Activated naive CD4-positive, alpha-beta T cell treated with anti-CD3 and anti-CD28 coated beads, Interleukin-2, amount 50 U/mL, for 72 hours (primary cell): ENCODE measurements at regions not wholly inside any gene's neighbourhood (a gene's known extent, or its start where the extent isn't known, plus 50 kb on each side); places are given as distances from the start of the nearest gene placed in this dataset.

Experiments
- ATAC-seq, 2 donors: fragments of 150-1000 bp; cut with Tn5 transposase; 2 replicates each; pipeline ENCODE4 v1.10.0; 2021; ENCODE audit warnings: mild to moderate bottlenecking in 2 of 2, moderate library complexity in 2 of 2
- DNase-seq, 2 donors: peaks; one replicate each; pipeline ENCODE4 v3.0.0; 2021 to 2022; ENCODE audit warnings: low spot score in 2 of 2
- H3K27ac Mint-ChIP-seq, 2 donors: one replicate each; pipeline ENCODE4 v1.8.0; 2022; ENCODE audit warnings: mild to moderate bottlenecking in 2 of 2, mixed read lengths in 2 of 2
- H3K36me3 Mint-ChIP-seq, 2 donors: one replicate each; pipeline ENCODE4 v1.8.0; 2022; ENCODE audit warnings: mixed read lengths in 2 of 2
- H3K9me3 Mint-ChIP-seq, 2 donors: one replicate each; pipeline ENCODE4 v1.8.0; 2022; ENCODE audit warnings: mixed read lengths in 2 of 2

GRCh38 chr2:106614511-106615291, 127.5 kb downstream of the CD8B2 start:
- Mint-ChIP-seq H3K27ac (no peak overlapping the region), H3K9me3 (no peaks in the 10 kb centered on the region), H3K36me3 (no peaks in the 10 kb centered on the region)
- ATAC-seq: no peak
- no peak for DNase-seq

GRCh38 chr2:106618614-106619013, 131.4 kb downstream of the CD8B2 start:
- H3K27ac Mint-ChIP-seq: no peak overlapping the region
- no peaks in the 10 kb centered on the region for H3K9me3 Mint-ChIP-seq
- no peak for DNase-seq
- ATAC-seq: no peak
- no peaks in the 10 kb centered on the region for H3K36me3 Mint-ChIP-seq

- H3K36me3 Mint-ChIP-seq: peaks cover 6 to 7% of the 10 kb centered on the region in 2 donors
- H3K9me3 Mint-ChIP-seq: peaks cover 4 to 6% of the 10 kb centered on the region in 2 donors
- no peak overlapping the region for H3K27ac Mint-ChIP-seq
- DNase-seq: no peak
- no peak for ATAC-seq
These were observed 136.3 kb downstream of the CD8B2 start for GRCh38 chr2:106623456-106623855.

GRCh38 chr2:106624787-106625380, 137.7 kb downstream of the CD8B2 start:
- H3K36me3 Mint-ChIP-seq: peaks cover 6 to 10% of the 10 kb centered on the region in 2 donors
- H3K27ac Mint-ChIP-seq: no peak overlapping the region
- no peak for DNase-seq
- H3K9me3 Mint-ChIP-seq: peaks cover 4 to 6% of the 10 kb centered on the region in 2 donors
- no peak for ATAC-seq

- Mint-ChIP-seq H3K27ac (no peak overlapping the region), H3K36me3 (peaks cover 6 to 10% of the 10 kb centered on the region in 2 donors)
These were observed 141.2 kb downstream of the CD8B2 start for GRCh38 chr2:106628377-106628776.

GRCh38 chr2:106629981-106630380, 142.8 kb downstream of the CD8B2 start:
- peaks cover 6 to 10% of the 10 kb centered on the region in 2 donors for H3K36me3 Mint-ChIP-seq
- ATAC-seq: no peak

More at GRCh38 chr2:106628377-106628776, 141.2 kb downstream of the CD8B2 start:
- DNase-seq (no peak), ATAC-seq (no peak)
- peaks cover 4 to 6% of the 10 kb centered on the region in 2 donors for H3K9me3 Mint-ChIP-seq

GRCh38 chr2:106631281-106631680, 144.1 kb downstream of the CD8B2 start:
- peaks cover 6 to 10% of the 10 kb centered on the region in 2 donors for H3K36me3 Mint-ChIP-seq
- no peak for ATAC-seq
- DNase-seq: no peak
- peaks cover 4 to 6% of the 10 kb centered on the region in 2 donors for H3K9me3 Mint-ChIP-seq
- no peak overlapping the region for H3K27ac Mint-ChIP-seq

More at GRCh38 chr2:106629981-106630380, 142.8 kb downstream of the CD8B2 start:
- no peak overlapping the region for H3K27ac Mint-ChIP-seq
- peaks cover 4 to 6% of the 10 kb centered on the region in 2 donors for H3K9me3 Mint-ChIP-seq
- DNase-seq: no peak

- no peaks in the 10 kb centered on the region for H3K9me3 Mint-ChIP-seq
- no peak overlapping the region for H3K27ac Mint-ChIP-seq
- H3K36me3 Mint-ChIP-seq: no peaks in the 10 kb centered on the region
- DNase-seq: no peak
- no peak for ATAC-seq
These were observed 150.9 kb downstream of the CD8B2 start for GRCh38 chr2:106638043-106638442.

- H3K9me3 Mint-ChIP-seq: no peaks in the 10 kb centered on the region
- ATAC-seq (no peak), DNase-seq (no peak)
- no peaks in the 10 kb centered on the region for H3K36me3 Mint-ChIP-seq
- H3K27ac Mint-ChIP-seq: no peak overlapping the region
These were observed 151.4 kb downstream of the CD8B2 start for GRCh38 chr2:106638580-106638979.

GRCh38 chr2:106642679-106643078, 155.5 kb downstream of the CD8B2 start:
- no peaks in the 10 kb centered on the region for H3K9me3 Mint-ChIP-seq

GRCh38 chr2:106644623-106645022, 157.5 kb downstream of the CD8B2 start:
- Mint-ChIP-seq H3K36me3 (no peaks in the 10 kb centered on the region), H3K27ac (no peak overlapping the region), H3K9me3 (no peaks in the 10 kb centered on the region)
- DNase-seq: no peak
- no peak for ATAC-seq

More at GRCh38 chr2:106642679-106643078, 155.5 kb downstream of the CD8B2 start:
- H3K27ac Mint-ChIP-seq: no peak overlapping the region
- ATAC-seq (no peak), DNase-seq (no peak)
- no peaks in the 10 kb centered on the region for H3K36me3 Mint-ChIP-seq

- DNase-seq (no peak), ATAC-seq (no peak)
- no peak overlapping the region for H3K27ac Mint-ChIP-seq
- H3K9me3 Mint-ChIP-seq: no peaks in the 10 kb centered on the region
- H3K36me3 Mint-ChIP-seq: no peaks in the 10 kb centered on the region
These were observed 159.4 kb downstream of the CD8B2 start for GRCh38 chr2:106646605-106647004.

- no peak for ATAC-seq
- no peak overlapping the region for H3K27ac Mint-ChIP-seq
- no peaks in the 10 kb centered on the region for H3K9me3 Mint-ChIP-seq
- DNase-seq: no peak
- H3K36me3 Mint-ChIP-seq: no peaks in the 10 kb centered on the region
These were observed 162.1 kb downstream of the CD8B2 start for GRCh38 chr2:106649306-106649705.

- Mint-ChIP-seq H3K9me3 (peaks cover 5 to 10% of the 10 kb centered on the region in 2 donors), H3K36me3 (no peaks in the 10 kb centered on the region), H3K27ac (no peak overlapping the region)
- ATAC-seq (no peak), DNase-seq (no peak)
These were observed 166.3 kb downstream of the CD8B2 start for GRCh38 chr2:106653465-106653864.

- Mint-ChIP-seq H3K9me3 (peaks cover 5 to 18% of the 10 kb centered on the region in 2 donors), H3K27ac (no peak overlapping the region), H3K36me3 (no peaks in the 10 kb centered on the region)
- ATAC-seq (no peak), DNase-seq (no peak)
These were observed 171.5 kb downstream of the CD8B2 start for GRCh38 chr2:106658616-106659015.

- ATAC-seq (no peak), DNase-seq (no peak)
- Mint-ChIP-seq H3K9me3 (peaks cover 7 to 8% of the 10 kb centered on the region in 2 donors), H3K27ac (no peak overlapping the region), H3K36me3 (no peaks in the 10 kb centered on the region)
These were observed 177.5 kb downstream of the CD8B2 start for GRCh38 chr2:106664669-106665068.

GRCh38 chr2:106667478-106668070, 180.4 kb downstream of the CD8B2 start:
- Mint-ChIP-seq H3K9me3 (peaks cover 14 to 16% of the 10 kb centered on the region in 2 donors), H3K27ac (no peak overlapping the region), H3K36me3 (peaks cover 0 to 6% of the 10 kb centered on the region in 2 donors)
- ATAC-seq: no peak
- DNase-seq: no peak
